Breast epithelium (tissue), 4 donors: ENCODE measurements at regions not wholly inside any gene's neighbourhood (a gene's known extent, or its start where the extent isn't known, plus 50 kb on each side); places are given as distances from the start of the nearest gene placed in this dataset.

ENCODE experiments used
- DNase-seq, 2 donors: peaks; one replicate each; pipeline ENCODE4 v3.0.0-alpha.2; 2019; ENCODE audit warnings: low spot score in 2 of 2
- H3K27ac ChIP-seq, 2 donors: fragments of 200-600 bp; sonication (generic) in 1 of 2; one replicate each; pipeline ENCODE4 v1.5.1; 2016 to 2019; ENCODE audit warnings: mild to moderate bottlenecking in 1 of 2
- H3K27me3 ChIP-seq, 2 donors: fragments of 200-600 bp; sonication (generic) in 1 of 2; one replicate each; pipeline versions ENCODE4 v1.5.1 to v1.6.0; 2017 to 2019; ENCODE audit warnings: control low read depth in 1 of 2, mild to moderate bottlenecking in 1 of 2
- H3K36me3 ChIP-seq: fragments of 200-600 bp; one replicate; pipeline ENCODE4 v1.5.1; 2019
- H3K4me1 ChIP-seq, 2 donors: fragments of 200-600 bp; sonication (generic); one replicate each; pipeline ENCODE4 v1.5.1; 2016 to 2019; ENCODE audit warnings: control low read depth in 1 of 2
- H3K4me3 ChIP-seq, 3 donors: fragments of 200-600 bp; sonication (generic); 1 replicate in 2 of 3; 2 replicates in 1 of 3; pipeline ENCODE4 v1.5.1; 2016 to 2019; ENCODE audit warnings: mild to moderate bottlenecking in 3 of 3, moderate library complexity in 2 of 3
- H3K9me3 ChIP-seq, 2 donors: fragments of 200-600 bp; sonication (generic) in 1 of 2; one replicate each; pipeline ENCODE4 v1.5.1; 2016 to 2019; ENCODE audit warnings: control low read depth in 1 of 2
- POLR2A ChIP-seq: fragments of 450-650 bp; IDR thresholded peaks from one replicate; pipeline ENCODE4 v1.6.1; 2016; ENCODE audit warnings: antibody characterized with exemption, mild to moderate bottlenecking, moderate library complexity
- POLR2AphosphoS5 ChIP-seq, 3 donors: sonication (generic); formaldehyde crosslinking; IDR thresholded peaks; one replicate each; pipeline ENCODE4 v1.6.1; 2017; ENCODE audit warnings: antibody characterized with exemption in 3 of 3
- intact Hi-C: fragments of 100-400 bp; cut with DNase I; formaldehyde crosslinking; loops from one replicate; pipeline ENCODE4 v1.15.1; 2023; ENCODE audit warnings: low total_unique reads
- TF ChIP-seq, protein P1 (sequence below), 3 donors: fragments of 450-650 bp; IDR thresholded peaks; one replicate each; pipeline ENCODE4 v1.5.1; 2016 to 2017; ENCODE audit warnings: antibody characterized with exemption in 3 of 3, mild to moderate bottlenecking in 3 of 3, moderate library complexity in 3 of 3

GRCh38 chr2:71815701-71816474, 331.8 kb downstream of the CYP26B1 start:
- no peak for DNase-seq
- TF ChIP-seq POLR2AphosphoS5 (IDR thresholded peaks at IDR 0.05): no peak
- TF ChIP-seq, protein P1, sequence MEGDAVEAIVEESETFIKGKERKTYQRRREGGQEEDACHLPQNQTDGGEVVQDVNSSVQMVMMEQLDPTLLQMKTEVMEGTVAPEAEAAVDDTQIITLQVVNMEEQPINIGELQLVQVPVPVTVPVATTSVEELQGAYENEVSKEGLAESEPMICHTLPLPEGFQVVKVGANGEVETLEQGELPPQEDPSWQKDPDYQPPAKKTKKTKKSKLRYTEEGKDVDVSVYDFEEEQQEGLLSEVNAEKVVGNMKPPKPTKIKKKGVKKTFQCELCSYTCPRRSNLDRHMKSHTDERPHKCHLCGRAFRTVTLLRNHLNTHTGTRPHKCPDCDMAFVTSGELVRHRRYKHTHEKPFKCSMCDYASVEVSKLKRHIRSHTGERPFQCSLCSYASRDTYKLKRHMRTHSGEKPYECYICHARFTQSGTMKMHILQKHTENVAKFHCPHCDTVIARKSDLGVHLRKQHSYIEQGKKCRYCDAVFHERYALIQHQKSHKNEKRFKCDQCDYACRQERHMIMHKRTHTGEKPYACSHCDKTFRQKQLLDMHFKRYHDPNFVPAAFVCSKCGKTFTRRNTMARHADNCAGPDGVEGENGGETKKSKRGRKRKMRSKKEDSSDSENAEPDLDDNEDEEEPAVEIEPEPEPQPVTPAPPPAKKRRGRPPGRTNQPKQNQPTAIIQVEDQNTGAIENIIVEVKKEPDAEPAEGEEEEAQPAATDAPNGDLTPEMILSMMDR (IDR thresholded peaks at IDR 0.05): no peak
- TF ChIP-seq POLR2A: no peak
- no peaks in the 10 kb centered on the region for H3K36me3 ChIP-seq
- H3K4me3 ChIP-seq: no peak overlapping the region
- intact Hi-C loops: no loop called here
- no peaks in the 10 kb centered on the region for H3K9me3 ChIP-seq
- H3K27me3 ChIP-seq: no peaks in the 10 kb centered on the region
- H3K27ac ChIP-seq: no peak overlapping the region
- H3K4me1 ChIP-seq: no peaks in the 10 kb centered on the region

DNA sequence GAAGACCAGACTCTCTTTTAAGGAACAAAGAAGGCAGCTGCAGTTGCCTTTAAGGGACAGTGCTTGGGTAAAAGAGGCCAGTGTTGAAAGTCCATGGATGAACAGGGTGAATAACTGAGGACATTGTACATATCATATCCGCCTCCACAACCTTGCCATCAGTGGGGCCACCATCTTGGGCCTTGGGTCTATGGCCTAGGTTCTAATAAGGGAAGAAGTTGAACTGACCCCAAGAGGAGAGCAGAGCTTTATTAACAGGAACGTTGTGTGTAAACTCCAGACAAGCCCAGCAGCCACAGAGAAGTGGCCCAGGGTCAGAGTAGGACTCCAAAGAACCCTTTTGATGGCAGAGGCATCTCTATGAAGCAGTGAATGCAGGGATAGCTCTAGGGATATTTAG, 332.8 kb downstream of the CYP26B1 start:
- TF ChIP-seq POLR2AphosphoS5 (IDR thresholded peaks at IDR 0.05) (no peak), POLR2A (no peak)
- TF ChIP-seq, protein P1 (IDR thresholded peaks at IDR 0.05): no peak
- Histone ChIP-seq H3K4me1 (no peaks in the 10 kb centered on the region), H3K4me3 (no peak overlapping the region), H3K9me3 (no peaks in the 10 kb centered on the region), H3K36me3 (no peaks in the 10 kb centered on the region), H3K27ac (no peak overlapping the region), H3K27me3 (no peaks in the 10 kb centered on the region)
- no peak for DNase-seq
- intact Hi-C loops: no loop called here

DNA sequence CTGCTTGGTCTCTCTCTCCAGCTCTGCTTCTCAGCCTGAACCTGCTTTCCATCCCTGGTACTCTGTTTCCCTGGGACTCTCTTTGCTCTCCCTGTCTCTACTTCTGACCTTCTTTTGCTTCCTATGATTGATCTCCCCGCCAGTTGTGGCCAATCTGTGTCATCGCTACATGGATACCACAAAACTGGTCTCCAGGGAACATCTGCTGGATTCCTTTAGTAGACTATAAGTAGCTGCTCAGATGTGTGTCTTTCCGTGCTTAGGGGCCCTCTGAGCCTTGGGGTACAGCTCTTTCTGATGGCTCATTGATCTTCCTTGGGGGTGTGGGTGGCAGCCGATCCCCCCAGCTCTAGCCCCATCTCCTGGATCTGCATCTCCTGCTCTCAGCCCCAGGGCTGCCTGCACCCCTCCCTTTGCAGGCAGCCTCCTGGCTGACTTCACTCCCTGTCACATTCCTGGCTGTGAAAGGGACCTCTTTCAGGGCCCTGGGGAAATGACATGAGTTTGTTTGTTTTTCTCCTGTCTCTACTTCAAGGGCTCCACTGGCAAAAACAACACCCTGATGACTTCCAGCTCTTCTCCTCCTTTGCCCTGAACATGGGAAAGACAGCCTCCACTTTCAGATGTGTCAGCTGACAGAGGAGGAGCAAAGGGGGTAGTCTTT, 333.7 kb downstream of the CYP26B1 start:
- Histone ChIP-seq H3K9me3 (no peaks in the 10 kb centered on the region), H3K27ac (no peak overlapping the region), H3K4me3 (no peak overlapping the region), H3K27me3 (no peaks in the 10 kb centered on the region), H3K36me3 (no peaks in the 10 kb centered on the region), H3K4me1 (no peaks in the 10 kb centered on the region)
- no peak for DNase-seq
- TF ChIP-seq, protein P1 (IDR thresholded peaks at IDR 0.05): no peak
- no peak for TF ChIP-seq POLR2AphosphoS5 (IDR thresholded peaks at IDR 0.05)
- TF ChIP-seq POLR2A: no peak
- intact Hi-C loops: no loop called here

GRCh38 chr2:71813315-71813714, 334.3 kb downstream of the CYP26B1 start:
- no peak overlapping the region for H3K4me3 ChIP-seq

More at GRCh38 chr2:71813315-71813714, 334.3 kb downstream of the CYP26B1 start:
- Histone ChIP-seq H3K9me3 (no peaks in the 10 kb centered on the region), H3K27ac (no peak overlapping the region), H3K27me3 (no peaks in the 10 kb centered on the region), H3K4me1 (no peaks in the 10 kb centered on the region), H3K36me3 (no peaks in the 10 kb centered on the region)
- no peak for DNase-seq
- intact Hi-C loops: no loop called here
- TF ChIP-seq POLR2AphosphoS5 (IDR thresholded peaks at IDR 0.05) (no peak), POLR2A (no peak)
- TF ChIP-seq, protein P1 (IDR thresholded peaks at IDR 0.05): no peak
